Neural progenitor cell (in vitro differentiated cells): ENCODE measurements at regions not wholly inside any gene's neighbourhood (a gene's known extent, or its start where the extent isn't known, plus 50 kb on each side); places are given as distances from the start of the nearest gene placed in this dataset.

Source experiments
- EZH2 ChIP-seq: fragments of 200-600 bp; sonication (generic); IDR thresholded peaks from 2 replicates; pipeline ENCODE4 v1.6.1; 2017; ENCODE audit warnings: antibody characterized with exemption, mild to moderate bottlenecking, moderate library complexity
- TF ChIP-seq, protein P1 (sequence below): fragments of 200-600 bp; sonication (generic); IDR thresholded peaks from 2 replicates; pipeline ENCODE4 v1.5.1; 2017; ENCODE audit warnings: antibody characterized with exemption, mild to moderate bottlenecking

DNA sequence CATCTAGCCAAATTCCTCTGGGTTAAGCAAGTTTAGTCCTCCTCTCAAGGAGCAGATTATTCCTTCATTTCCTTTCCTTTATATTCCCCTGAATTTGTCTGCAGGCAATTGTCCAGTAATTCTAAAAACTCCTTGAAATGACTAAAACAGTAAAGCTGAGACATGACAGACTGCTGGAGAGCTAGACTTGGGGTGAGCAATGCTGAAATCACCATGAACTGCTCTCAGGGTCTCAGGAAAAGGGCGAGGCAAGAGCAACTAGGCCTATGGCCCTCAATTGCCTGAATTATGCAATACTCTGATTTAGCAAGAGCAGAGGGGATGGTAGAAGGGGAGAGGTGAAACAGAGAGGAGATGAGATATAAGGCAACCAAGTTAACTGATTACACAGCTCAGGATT lies 172.9 kb upstream of the NREP start:
- TF ChIP-seq EZH2 = no peak
- TF ChIP-seq, protein P1, sequence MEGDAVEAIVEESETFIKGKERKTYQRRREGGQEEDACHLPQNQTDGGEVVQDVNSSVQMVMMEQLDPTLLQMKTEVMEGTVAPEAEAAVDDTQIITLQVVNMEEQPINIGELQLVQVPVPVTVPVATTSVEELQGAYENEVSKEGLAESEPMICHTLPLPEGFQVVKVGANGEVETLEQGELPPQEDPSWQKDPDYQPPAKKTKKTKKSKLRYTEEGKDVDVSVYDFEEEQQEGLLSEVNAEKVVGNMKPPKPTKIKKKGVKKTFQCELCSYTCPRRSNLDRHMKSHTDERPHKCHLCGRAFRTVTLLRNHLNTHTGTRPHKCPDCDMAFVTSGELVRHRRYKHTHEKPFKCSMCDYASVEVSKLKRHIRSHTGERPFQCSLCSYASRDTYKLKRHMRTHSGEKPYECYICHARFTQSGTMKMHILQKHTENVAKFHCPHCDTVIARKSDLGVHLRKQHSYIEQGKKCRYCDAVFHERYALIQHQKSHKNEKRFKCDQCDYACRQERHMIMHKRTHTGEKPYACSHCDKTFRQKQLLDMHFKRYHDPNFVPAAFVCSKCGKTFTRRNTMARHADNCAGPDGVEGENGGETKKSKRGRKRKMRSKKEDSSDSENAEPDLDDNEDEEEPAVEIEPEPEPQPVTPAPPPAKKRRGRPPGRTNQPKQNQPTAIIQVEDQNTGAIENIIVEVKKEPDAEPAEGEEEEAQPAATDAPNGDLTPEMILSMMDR = no peak
